Activated T-cell treated with anti-CD3 and anti-CD28 coated beads, Interleukin-2, amount 50 U/mL, for 4 hours (primary cell): ENCODE measurements at regions not wholly inside any gene's neighbourhood (a gene's known extent, or its start where the extent isn't known, plus 50 kb on each side); places are given as distances from the start of the nearest gene placed in this dataset.

Experiments
- ATAC-seq, 2 donors: fragments of 200-7000 bp; cut with Tn5 transposase; one replicate each; pipeline ENCODE4 v1.10.0; 2021
- DNase-seq: peaks from one replicate; pipeline ENCODE4 v3.0.0-alpha.2; 2020
- H3K27me3 Mint-ChIP-seq: one replicate; pipeline ENCODE4 v1.8.0; 2021; ENCODE audit warnings: low read depth, mixed read lengths
- H3K36me3 Mint-ChIP-seq: one replicate; pipeline ENCODE4 v1.8.0; 2022; ENCODE audit warnings: mixed read lengths; ENCODE audit not compliant: insufficient read depth
- H3K4me1 Mint-ChIP-seq: one replicate; pipeline ENCODE4 v1.8.0; 2021; ENCODE audit warnings: low read depth, mixed read lengths
- H3K4me3 Mint-ChIP-seq: one replicate; pipeline ENCODE4 v1.8.0; 2021; ENCODE audit warnings: mild to moderate bottlenecking, moderate library complexity, mixed read lengths
- H3K9me3 Mint-ChIP-seq: one replicate; pipeline ENCODE4 v1.8.0; 2021; ENCODE audit warnings: mixed read lengths

DNA sequence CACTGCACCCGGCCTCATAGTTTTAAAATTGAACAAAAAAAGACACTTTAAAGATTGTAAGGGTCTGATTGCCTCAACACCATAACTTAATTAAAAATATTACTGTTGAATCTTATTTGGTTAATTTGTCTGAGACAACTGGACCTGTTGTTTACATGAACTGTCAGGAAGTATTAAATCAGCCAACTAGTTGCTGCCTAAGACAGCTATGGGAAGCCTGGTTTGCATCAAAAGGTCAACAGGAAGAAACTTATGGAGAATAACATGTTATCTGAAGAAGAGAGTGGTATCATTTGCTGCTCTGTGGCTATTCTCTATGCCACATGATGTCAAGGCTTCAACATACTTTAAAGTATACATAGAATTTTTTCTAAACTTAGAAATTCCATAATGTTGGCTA lies 853.5 kb upstream of the ADAMTS5 start:
- Mint-ChIP-seq H3K27me3 (no peaks in the 10 kb centered on the region), H3K4me1 (no peaks in the 10 kb centered on the region), H3K4me3 (no peak overlapping the region), H3K9me3 (peaks cover 4% of the 10 kb centered on the region), H3K36me3 (no peaks in the 10 kb centered on the region)
- DNase-seq (no peak), ATAC-seq (no peak)

DNA sequence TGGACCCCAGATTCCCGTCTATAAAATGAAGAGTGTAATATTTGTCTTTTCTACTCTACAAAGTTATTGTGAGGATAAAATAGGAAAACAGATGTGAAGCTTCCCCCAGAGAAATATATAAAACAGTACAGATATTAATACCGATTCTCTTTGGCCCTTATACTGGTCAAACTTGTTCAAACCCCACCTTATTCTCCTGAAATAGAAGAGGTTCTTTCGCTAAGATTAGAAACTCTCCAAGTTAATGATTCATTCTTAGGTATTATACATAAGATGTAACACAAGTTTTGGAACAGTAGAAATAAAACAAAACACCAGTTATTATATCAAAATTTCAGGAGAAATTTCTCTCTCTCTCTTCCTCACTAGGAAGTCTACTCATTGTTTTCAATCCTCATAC lies 852.4 kb upstream of the ADAMTS5 start:
- Mint-ChIP-seq H3K9me3 (peaks cover 4% of the 10 kb centered on the region), H3K4me3 (no peak overlapping the region), H3K27me3 (no peaks in the 10 kb centered on the region)

DNA sequence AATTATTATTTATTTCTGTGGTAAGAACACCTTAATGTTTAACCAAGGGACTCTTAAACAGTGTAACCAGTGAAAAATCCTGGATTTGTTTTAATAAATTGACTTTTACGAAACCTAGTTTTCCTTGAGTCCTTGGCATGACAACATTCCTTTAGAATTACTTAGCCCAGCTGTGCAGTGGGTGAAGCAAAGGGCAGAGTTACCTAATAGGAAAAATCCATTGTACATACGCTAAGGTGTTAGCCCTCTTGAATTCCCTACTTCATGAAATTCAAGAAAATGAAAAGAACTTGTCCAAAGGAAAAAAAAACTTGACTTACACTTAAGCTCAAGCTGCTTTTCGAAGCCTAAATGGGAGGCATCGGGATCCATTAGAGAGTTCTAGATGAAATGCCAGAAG lies 852.0 kb upstream of the ADAMTS5 start:
- no peaks in the 10 kb centered on the region for H3K27me3 Mint-ChIP-seq
- DNase-seq (no peak), ATAC-seq (no peak)
- peaks cover 4% of the 10 kb centered on the region for H3K9me3 Mint-ChIP-seq
- H3K4me3 Mint-ChIP-seq = no peak overlapping the region
- H3K4me1 Mint-ChIP-seq = no peaks in the 10 kb centered on the region
- no peaks in the 10 kb centered on the region for H3K36me3 Mint-ChIP-seq

More for the DNA sequence above, 852.4 kb upstream of the ADAMTS5 start:
- H3K4me1 Mint-ChIP-seq = no peaks in the 10 kb centered on the region
- H3K36me3 Mint-ChIP-seq = no peaks in the 10 kb centered on the region
- ATAC-seq (no peak), DNase-seq (no peak)

DNA sequence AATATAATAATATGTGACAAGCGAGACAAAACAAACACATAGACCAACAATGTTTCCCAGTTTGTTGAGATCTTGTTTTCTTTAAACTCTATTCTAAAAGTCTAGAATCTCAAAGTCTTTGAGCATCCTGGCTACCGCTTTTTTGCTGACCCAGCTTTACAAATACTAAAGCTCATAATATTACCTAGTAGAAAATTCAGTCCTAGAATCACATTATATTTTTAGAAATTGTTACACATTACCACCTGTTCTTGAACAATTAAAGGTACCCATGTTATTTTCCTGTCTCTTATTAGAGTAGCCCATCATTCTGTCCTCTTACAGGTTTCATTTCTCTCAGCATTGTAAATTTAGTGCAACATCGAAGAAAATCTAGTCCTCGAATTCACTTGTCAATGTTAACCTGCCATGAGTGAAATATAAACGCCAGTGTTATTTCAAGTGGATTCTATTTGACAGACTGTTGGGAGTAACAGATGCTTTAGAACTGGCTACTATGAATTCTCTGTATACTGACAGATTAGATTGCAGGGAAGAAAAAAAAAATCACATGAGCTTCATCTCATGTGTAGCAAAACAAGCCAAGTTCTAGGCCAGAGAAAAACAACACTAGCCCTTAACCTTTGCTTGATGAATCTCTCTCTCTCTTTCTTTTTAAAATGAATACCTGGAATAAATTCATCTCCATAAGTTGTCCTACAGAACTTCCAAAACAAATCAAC lies 851.2 kb upstream of the ADAMTS5 start:
- no peaks in the 10 kb centered on the region for H3K4me1 Mint-ChIP-seq
- H3K27me3 Mint-ChIP-seq = no peaks in the 10 kb centered on the region
- no peak overlapping the region for H3K4me3 Mint-ChIP-seq
- no peaks in the 10 kb centered on the region for H3K36me3 Mint-ChIP-seq
- ATAC-seq (no peak), DNase-seq (no peak)
- H3K9me3 Mint-ChIP-seq = peaks cover 4% of the 10 kb centered on the region

DNA sequence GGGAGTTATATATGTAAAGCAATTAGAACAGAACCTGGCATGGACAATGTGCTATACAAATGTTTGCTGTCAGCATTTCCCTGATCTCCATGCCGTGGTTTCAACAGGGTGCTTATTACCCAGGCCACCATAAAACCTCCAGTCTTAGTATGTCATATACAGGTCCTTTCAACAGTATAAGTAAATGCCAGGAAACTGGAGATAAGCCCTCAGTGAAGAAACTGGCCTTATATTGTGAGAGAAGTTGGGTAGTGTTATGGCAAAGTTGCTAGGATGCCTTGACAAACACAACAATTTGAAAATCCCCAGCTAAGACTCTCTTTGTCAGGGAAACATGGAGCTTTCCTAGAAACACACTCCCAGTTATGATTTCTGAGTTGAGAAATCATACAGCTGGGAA lies 850.2 kb upstream of the ADAMTS5 start:
- Mint-ChIP-seq H3K36me3 (no peaks in the 10 kb centered on the region), H3K4me3 (no peak overlapping the region), H3K9me3 (no peaks in the 10 kb centered on the region), H3K27me3 (no peaks in the 10 kb centered on the region), H3K4me1 (no peaks in the 10 kb centered on the region)
- no peak for DNase-seq
- ATAC-seq = no peak

DNA sequence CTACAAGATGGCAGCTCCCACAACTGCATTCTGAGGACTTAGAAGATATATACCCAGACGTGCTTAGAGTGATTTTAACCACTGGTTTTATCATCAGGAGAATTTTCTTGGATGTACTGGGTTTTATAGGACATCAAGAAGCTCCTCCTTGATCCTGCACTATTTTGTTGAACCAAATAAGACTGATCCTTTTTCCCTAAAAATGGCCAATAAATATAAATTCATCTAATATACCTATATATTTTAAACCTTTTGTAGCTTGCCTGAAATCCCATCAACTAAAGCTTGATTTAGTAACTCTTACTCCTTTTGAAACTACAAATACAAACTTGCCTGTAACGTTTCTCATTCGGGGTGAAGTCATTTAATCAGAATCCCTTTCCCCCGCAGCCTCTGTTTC lies 849.4 kb upstream of the ADAMTS5 start:
- no peaks in the 10 kb centered on the region for H3K4me1 Mint-ChIP-seq
- no peak for ATAC-seq
- H3K36me3 Mint-ChIP-seq = no peaks in the 10 kb centered on the region
- H3K4me3 Mint-ChIP-seq = no peak overlapping the region
- DNase-seq = no peak
- H3K9me3 Mint-ChIP-seq = no peaks in the 10 kb centered on the region
- H3K27me3 Mint-ChIP-seq = no peaks in the 10 kb centered on the region

DNA sequence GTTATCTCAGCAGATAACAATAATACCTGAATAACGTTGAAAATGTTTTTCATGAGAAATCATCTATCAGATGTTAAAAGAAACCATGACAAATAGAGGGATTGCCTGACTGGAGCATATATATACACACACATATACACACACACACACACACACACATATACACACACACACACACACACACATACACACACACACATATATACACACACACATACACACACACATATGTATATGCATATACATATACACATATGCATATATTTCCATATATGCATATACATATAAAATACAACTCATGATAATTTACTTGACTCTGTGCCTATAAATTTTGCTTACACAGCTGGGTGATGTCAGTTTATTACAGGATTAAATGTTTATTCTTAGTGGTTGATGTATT lies 847.3 kb upstream of the ADAMTS5 start:
- H3K9me3 Mint-ChIP-seq = no peaks in the 10 kb centered on the region
- DNase-seq (no peak), ATAC-seq (no peak)
- no peak overlapping the region for H3K4me3 Mint-ChIP-seq
- no peaks in the 10 kb centered on the region for H3K27me3 Mint-ChIP-seq
- no peaks in the 10 kb centered on the region for H3K4me1 Mint-ChIP-seq
- H3K36me3 Mint-ChIP-seq = no peaks in the 10 kb centered on the region

DNA sequence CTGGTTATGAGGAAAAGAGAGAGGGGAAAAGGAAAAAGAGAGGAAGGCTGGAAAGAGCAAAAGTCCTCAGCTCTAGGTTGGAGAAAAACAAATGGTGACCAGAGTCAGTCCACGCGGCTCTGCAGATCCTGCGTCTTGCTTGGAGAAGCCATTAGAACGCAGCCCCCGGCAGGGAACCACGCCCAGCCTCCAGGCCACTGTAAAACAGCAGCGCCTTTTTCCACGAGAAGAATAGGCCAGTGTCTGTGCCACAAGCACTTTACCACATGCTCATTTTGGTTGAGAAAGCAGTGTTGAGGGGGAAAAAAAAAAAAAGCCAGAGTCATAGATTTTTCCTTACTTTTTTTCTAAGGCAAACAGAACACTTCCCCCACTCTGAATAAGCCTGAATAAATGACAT lies 846.9 kb upstream of the ADAMTS5 start:
- no peaks in the 10 kb centered on the region for H3K4me1 Mint-ChIP-seq
- no peaks in the 10 kb centered on the region for H3K36me3 Mint-ChIP-seq
- H3K27me3 Mint-ChIP-seq = no peaks in the 10 kb centered on the region
- DNase-seq = no peak
- H3K9me3 Mint-ChIP-seq = no peaks in the 10 kb centered on the region
- no peak overlapping the region for H3K4me3 Mint-ChIP-seq
- ATAC-seq = no peak

DNA sequence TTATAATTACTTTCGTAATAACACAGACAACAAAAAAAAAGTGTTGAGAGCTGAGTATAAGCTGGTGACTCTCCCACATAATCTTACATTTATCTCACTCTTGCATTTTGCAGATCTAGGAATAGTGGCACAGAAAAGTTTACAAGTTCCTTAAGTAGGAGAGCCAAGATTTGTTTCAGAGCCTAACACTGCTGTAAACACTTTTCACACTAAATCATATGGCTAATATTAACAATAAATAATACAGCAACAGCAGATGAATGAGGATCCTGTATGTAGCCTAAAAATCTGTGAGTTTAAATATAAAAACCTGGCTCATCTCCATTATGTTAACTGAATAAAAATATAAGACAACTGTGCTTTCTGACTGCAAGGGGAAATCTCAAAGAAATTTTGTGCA lies 846.5 kb upstream of the ADAMTS5 start:
- Mint-ChIP-seq H3K9me3 (no peaks in the 10 kb centered on the region), H3K4me3 (no peak overlapping the region), H3K36me3 (no peaks in the 10 kb centered on the region), H3K4me1 (no peaks in the 10 kb centered on the region), H3K27me3 (no peaks in the 10 kb centered on the region)
- no peak for ATAC-seq
- DNase-seq = no peak

DNA sequence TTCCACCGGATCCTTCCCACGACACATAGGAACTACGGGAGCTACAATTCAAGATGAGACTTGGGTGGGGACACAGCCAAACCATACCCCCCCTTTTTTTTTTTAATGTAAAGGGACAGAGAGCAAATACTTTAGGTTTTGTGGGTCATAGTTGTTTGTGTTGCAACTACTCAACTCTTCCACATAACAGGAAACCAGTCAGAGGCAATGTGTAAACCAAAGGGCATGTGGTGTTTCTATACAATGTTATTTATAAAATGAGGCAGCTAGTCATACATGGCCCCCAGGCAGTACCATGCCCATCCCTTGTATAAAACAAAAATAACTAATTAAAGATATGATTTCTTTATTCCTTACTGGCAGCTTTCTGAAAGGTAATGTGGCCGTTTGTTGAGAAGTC lies 845.4 kb upstream of the ADAMTS5 start:
- ATAC-seq = no peak
- H3K27me3 Mint-ChIP-seq = peaks cover 2% of the 10 kb centered on the region
- no peak overlapping the region for H3K4me3 Mint-ChIP-seq
- H3K36me3 Mint-ChIP-seq = no peaks in the 10 kb centered on the region
- DNase-seq = no peak
- H3K4me1 Mint-ChIP-seq = no peaks in the 10 kb centered on the region
- H3K9me3 Mint-ChIP-seq = no peaks in the 10 kb centered on the region

DNA sequence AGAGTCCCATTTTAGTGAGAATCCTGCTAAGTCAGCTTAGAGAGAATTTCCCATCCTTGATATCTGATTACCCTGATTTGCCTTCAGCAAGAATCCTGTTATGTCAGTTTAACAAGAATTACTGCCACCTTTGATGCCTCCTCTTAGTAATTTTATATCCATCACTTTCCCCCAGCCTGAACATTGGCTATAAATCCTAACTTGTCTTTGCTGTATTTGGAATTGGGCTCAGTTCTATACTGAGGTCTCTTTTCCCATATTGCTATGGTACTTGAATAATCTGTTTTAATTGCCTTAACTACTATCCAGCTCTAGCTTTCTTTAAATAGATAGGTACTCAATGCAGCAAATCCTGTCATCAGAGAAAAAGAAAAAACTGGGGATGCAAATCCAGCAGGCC lies 842.0 kb upstream of the ADAMTS5 start:
- ATAC-seq = no peak
- peaks cover 2% of the 10 kb centered on the region for H3K27me3 Mint-ChIP-seq
- no peak for DNase-seq
- no peaks in the 10 kb centered on the region for H3K4me1 Mint-ChIP-seq
- H3K4me3 Mint-ChIP-seq = no peak overlapping the region
- H3K36me3 Mint-ChIP-seq = no peaks in the 10 kb centered on the region
- no peaks in the 10 kb centered on the region for H3K9me3 Mint-ChIP-seq

DNA sequence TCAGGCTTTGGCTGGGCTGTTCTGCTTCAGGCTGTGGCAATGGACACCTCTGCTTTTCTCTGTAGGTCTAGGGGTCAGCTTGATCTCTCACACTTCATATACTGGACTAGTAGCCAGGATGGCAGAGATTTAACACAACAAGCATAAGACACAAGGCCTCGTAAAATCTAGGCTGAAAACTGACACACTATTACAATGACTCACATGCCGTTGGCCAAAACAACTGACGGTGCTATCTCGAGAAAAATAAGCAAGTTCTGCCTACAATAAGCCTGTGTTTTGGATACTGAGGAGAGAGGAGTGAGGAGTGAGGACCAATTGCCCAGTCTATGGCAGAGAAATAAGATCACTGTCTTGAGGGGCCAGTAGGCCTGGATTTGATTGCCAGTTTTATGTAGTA lies 840.7 kb upstream of the ADAMTS5 start:
- H3K4me1 Mint-ChIP-seq = no peaks in the 10 kb centered on the region
- DNase-seq (no peak), ATAC-seq (no peak)
- peaks cover 2% of the 10 kb centered on the region for H3K27me3 Mint-ChIP-seq
- no peak overlapping the region for H3K4me3 Mint-ChIP-seq
- no peaks in the 10 kb centered on the region for H3K36me3 Mint-ChIP-seq
- no peaks in the 10 kb centered on the region for H3K9me3 Mint-ChIP-seq

DNA sequence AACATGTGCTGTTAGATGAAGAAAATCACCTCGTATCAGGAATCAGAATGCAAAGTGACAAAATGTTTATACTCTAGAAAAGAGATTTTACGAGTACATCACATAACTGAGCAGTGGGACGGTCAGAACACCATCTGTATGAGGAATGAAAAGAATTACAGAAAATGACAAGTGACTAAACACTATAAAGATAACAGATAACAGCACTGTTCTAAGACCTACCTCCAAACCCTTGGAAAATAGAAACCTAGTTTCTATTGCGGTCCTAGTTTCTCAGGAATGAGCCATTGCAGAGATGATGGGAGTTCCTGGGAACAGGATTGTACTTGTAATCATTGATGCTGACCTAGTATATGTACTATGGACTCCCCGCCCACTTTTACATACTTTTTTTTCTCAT lies 839.4 kb upstream of the ADAMTS5 start:
- Mint-ChIP-seq H3K4me3 (no peak overlapping the region), H3K27me3 (peaks cover 2% of the 10 kb centered on the region), H3K9me3 (no peaks in the 10 kb centered on the region), H3K4me1 (no peaks in the 10 kb centered on the region), H3K36me3 (no peaks in the 10 kb centered on the region)
- ATAC-seq (no peak), DNase-seq (no peak)

DNA sequence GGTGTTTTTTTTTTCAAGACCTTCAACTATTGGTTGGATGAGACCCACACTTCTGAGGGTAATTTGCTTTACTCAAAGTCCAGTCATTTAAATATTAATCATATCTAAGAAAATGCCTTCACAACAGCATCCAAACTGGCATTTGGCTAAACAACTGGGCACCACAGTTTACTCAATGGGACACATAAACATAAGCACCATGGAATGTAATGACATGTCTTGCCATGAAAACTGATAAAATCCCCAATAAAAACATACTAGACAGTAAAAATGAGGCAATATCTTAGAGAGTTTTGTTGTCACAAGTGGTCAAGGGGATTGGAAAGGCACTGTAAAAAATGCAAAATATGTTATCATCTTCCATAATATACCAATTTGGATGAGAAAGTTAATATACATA lies 838.8 kb upstream of the ADAMTS5 start:
- ATAC-seq = no peak
- Mint-ChIP-seq H3K4me3 (no peak overlapping the region), H3K27me3 (peaks cover 2% of the 10 kb centered on the region), H3K9me3 (no peaks in the 10 kb centered on the region), H3K4me1 (no peaks in the 10 kb centered on the region), H3K36me3 (no peaks in the 10 kb centered on the region)
- DNase-seq = no peak

DNA sequence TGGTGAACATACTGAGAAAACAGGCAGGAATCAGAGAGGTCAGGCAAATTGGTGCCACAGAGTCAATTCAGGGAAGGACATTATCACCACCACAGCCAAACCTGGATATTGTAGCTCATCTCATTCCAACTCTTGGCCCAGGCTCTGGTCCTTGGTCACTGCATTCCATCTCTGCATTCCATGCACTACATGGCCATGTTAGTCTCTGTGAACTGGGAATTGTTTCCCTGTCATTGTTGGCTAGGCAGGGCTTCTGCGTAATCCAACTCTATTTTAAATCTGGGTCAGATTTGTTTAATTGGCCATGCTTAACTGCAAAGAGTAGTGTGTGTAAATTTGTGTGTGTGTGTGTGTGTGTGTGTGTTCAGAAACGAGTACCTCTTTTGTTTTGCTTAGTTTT lies 837.6 kb upstream of the ADAMTS5 start:
- no peak for ATAC-seq
- Mint-ChIP-seq H3K36me3 (no peaks in the 10 kb centered on the region), H3K27me3 (peaks cover 2% of the 10 kb centered on the region), H3K4me1 (no peaks in the 10 kb centered on the region), H3K4me3 (no peak overlapping the region), H3K9me3 (no peaks in the 10 kb centered on the region)
- no peak for DNase-seq

DNA sequence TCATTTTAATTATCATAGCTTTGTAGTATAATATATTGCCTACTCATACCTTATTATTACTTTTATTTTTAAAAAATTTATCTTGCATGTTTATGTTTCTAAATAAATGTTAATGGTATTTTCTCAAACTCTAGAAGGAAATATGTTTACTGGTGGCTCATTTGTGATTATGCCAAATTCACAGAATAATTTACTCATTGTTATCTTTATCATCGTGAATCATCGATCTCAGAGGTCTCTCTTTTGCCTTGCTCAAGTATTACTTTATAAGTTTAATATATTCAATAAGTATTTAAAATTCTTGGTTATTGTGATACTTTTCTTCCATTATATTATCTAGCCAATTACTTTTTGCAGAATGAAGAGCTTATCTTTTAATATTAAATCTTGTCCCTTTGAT lies 836.7 kb upstream of the ADAMTS5 start:
- Mint-ChIP-seq H3K9me3 (no peaks in the 10 kb centered on the region), H3K27me3 (peaks cover 2% of the 10 kb centered on the region), H3K36me3 (no peaks in the 10 kb centered on the region), H3K4me1 (no peaks in the 10 kb centered on the region), H3K4me3 (no peak overlapping the region)
- ATAC-seq (no peak), DNase-seq (no peak)
